ENCODE measurements at regions not wholly inside any gene's neighbourhood (a gene's known extent, or its start where the extent isn't known, plus 50 kb on each side); places are given as distances from the start of the nearest gene placed in this dataset.

GRCh38 chr20:10111959-10112250, 77.1 kb downstream of the ANKEF1 start:
- Histone ChIP-seq H3K4me2 (ENCODE audit: extremely low read depth, insufficient read depth, low read length) (no peak overlapping the region), H3K4me3 (replicated peaks in 1 of 4; ENCODE audit: control extremely low read depth in 1 of 4, insufficient read depth in 1 of 4, low read depth in 3 of 4, low read length in 4 of 4) (no peak overlapping the region), H2AFZ (ENCODE audit: low read length) (no peak overlapping the region), H3K4me1 (ENCODE audit: control insufficient read depth, extremely low read depth, insufficient read depth, low read length) (peaks cover 6% of the 10 kb centered on the region), H3K36me3 (ENCODE audit: control insufficient read depth, insufficient read depth, low read length) (no peaks in the 10 kb centered on the region), H3K27me3 (ENCODE audit: control insufficient read depth, insufficient read depth, low read length) (no peaks in the 10 kb centered on the region), H3K27ac (ENCODE audit: insufficient read depth, low read length) (no peak overlapping the region), H3K79me2 (ENCODE audit: control insufficient read depth, insufficient read depth, low read length) (no peaks in the 10 kb centered on the region), H3K9me3 (ENCODE audit: control insufficient read depth, insufficient read depth, low read depth, low read length) (no peaks in the 10 kb centered on the region), H4K20me1 (ENCODE audit: control insufficient read depth, extremely low read depth, insufficient read depth, low read length) (no peaks in the 10 kb centered on the region), H3K9ac (ENCODE audit: insufficient read depth, low read length) (no peak overlapping the region)
- DNase-seq (ENCODE audit: low read depth in 2 of 2): no peak
- TF ChIP-seq CTCF (conservative IDR thresholded peaks at IDR 0.05 in 1 of 2, IDR thresholded peaks at IDR 0.05 in 1 of 2; ENCODE audit: low read depth in 1 of 2, low read length in 2 of 2): no peak
- no peak for TF ChIP-seq EZH2 (IDR thresholded peaks at IDR 0.05; ENCODE audit: low read length, missing control alignments)

DNA sequence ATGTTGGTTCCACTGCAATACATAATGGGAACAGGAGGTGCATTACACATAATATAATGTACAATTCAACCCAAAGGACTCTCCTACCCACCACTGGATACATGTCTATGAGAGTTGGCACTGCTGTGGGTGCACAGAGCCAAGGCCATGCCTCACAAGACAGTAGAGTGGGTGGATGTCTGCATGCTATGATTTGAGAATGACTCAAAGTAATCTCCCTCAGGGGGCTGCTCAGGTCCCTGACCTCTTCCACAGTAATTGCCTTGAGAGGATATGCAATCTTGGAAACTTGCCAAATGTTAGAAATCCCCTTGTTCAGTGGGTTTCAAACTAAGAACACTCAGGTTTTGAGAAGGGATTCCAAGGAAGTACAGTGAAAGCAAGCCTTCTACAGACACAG, 79.0 kb downstream of the ANKEF1 start:
- H3K27me3 ChIP-seq (ENCODE audit: control insufficient read depth, insufficient read depth, low read length): no peaks in the 10 kb centered on the region
- H3K4me3 ChIP-seq (replicated peaks in 1 of 4; ENCODE audit: control extremely low read depth in 1 of 4, insufficient read depth in 1 of 4, low read depth in 3 of 4, low read length in 4 of 4): no peak overlapping the region
- no peak for TF ChIP-seq EZH2 (IDR thresholded peaks at IDR 0.05; ENCODE audit: low read length, missing control alignments)
- TF ChIP-seq CTCF (conservative IDR thresholded peaks at IDR 0.05 in 1 of 2, IDR thresholded peaks at IDR 0.05 in 1 of 2; ENCODE audit: low read depth in 1 of 2, low read length in 2 of 2): no peak
- peak in 1 of 2 donors; percentile 53 for DNase-seq (ENCODE audit: low read depth in 2 of 2)
- no peaks in the 10 kb centered on the region for H3K79me2 ChIP-seq (ENCODE audit: control insufficient read depth, insufficient read depth, low read length)
- H3K27ac ChIP-seq (ENCODE audit: insufficient read depth, low read length): no peak overlapping the region
- no peak overlapping the region for H3K9ac ChIP-seq (ENCODE audit: insufficient read depth, low read length)
- peaks cover 6% of the 10 kb centered on the region for H3K4me1 ChIP-seq (ENCODE audit: control insufficient read depth, extremely low read depth, insufficient read depth, low read length)
- H3K36me3 ChIP-seq (ENCODE audit: control insufficient read depth, insufficient read depth, low read length): no peaks in the 10 kb centered on the region
- H3K4me2 ChIP-seq (ENCODE audit: extremely low read depth, insufficient read depth, low read length): no peak overlapping the region
- H3K9me3 ChIP-seq (ENCODE audit: control insufficient read depth, insufficient read depth, low read depth, low read length): no peaks in the 10 kb centered on the region
- no peak overlapping the region for H2AFZ ChIP-seq (ENCODE audit: low read length)
- no peaks in the 10 kb centered on the region for H4K20me1 ChIP-seq (ENCODE audit: control insufficient read depth, extremely low read depth, insufficient read depth, low read length)

GRCh38 chr20:10114598-10114997, 79.8 kb downstream of the ANKEF1 start:
- no peak overlapping the region for H2AFZ ChIP-seq (ENCODE audit: low read length)
- H3K9ac ChIP-seq (ENCODE audit: insufficient read depth, low read length): no peak overlapping the region
- H3K27ac ChIP-seq (ENCODE audit: insufficient read depth, low read length): no peak overlapping the region
- no peaks in the 10 kb centered on the region for H3K79me2 ChIP-seq (ENCODE audit: control insufficient read depth, insufficient read depth, low read length)
- H3K4me2 ChIP-seq (ENCODE audit: extremely low read depth, insufficient read depth, low read length): no peak overlapping the region
- peaks cover 6% of the 10 kb centered on the region for H3K4me1 ChIP-seq (ENCODE audit: control insufficient read depth, extremely low read depth, insufficient read depth, low read length)
- H3K36me3 ChIP-seq (ENCODE audit: control insufficient read depth, insufficient read depth, low read length): no peaks in the 10 kb centered on the region
- no peak overlapping the region for H3K4me3 ChIP-seq (replicated peaks in 1 of 4; ENCODE audit: control extremely low read depth in 1 of 4, insufficient read depth in 1 of 4, low read depth in 3 of 4, low read length in 4 of 4)
- H3K27me3 ChIP-seq (ENCODE audit: control insufficient read depth, insufficient read depth, low read length): no peaks in the 10 kb centered on the region
- DNase-seq (ENCODE audit: low read depth in 2 of 2): no peak
- no peaks in the 10 kb centered on the region for H3K9me3 ChIP-seq (ENCODE audit: control insufficient read depth, insufficient read depth, low read depth, low read length)
- no peaks in the 10 kb centered on the region for H4K20me1 ChIP-seq (ENCODE audit: control insufficient read depth, extremely low read depth, insufficient read depth, low read length)
- no peak for TF ChIP-seq CTCF (conservative IDR thresholded peaks at IDR 0.05 in 1 of 2, IDR thresholded peaks at IDR 0.05 in 1 of 2; ENCODE audit: low read depth in 1 of 2, low read length in 2 of 2)
